ENCODE measurements at regions not wholly inside any gene's neighbourhood (a gene's known extent, or its start where the extent isn't known, plus 50 kb on each side); places are given as distances from the start of the nearest gene placed in this dataset.
"Not testable (repeated sequence)": the region's sequence is repeated elsewhere in the genome, so short reads cannot be mapped to it uniquely, and the experiment has no call there.

- no peak for DNase-seq
- in situ Hi-C loops (cut with MboI; ENCODE audit: low pct_unique_long_range_greater_than_20kb, low sequenced_read_pairs) = no loop called here
Measured at GRCh38 chr16:29254676-29255495, 151.6 kb downstream of the NPIPB11 start.

DNA sequence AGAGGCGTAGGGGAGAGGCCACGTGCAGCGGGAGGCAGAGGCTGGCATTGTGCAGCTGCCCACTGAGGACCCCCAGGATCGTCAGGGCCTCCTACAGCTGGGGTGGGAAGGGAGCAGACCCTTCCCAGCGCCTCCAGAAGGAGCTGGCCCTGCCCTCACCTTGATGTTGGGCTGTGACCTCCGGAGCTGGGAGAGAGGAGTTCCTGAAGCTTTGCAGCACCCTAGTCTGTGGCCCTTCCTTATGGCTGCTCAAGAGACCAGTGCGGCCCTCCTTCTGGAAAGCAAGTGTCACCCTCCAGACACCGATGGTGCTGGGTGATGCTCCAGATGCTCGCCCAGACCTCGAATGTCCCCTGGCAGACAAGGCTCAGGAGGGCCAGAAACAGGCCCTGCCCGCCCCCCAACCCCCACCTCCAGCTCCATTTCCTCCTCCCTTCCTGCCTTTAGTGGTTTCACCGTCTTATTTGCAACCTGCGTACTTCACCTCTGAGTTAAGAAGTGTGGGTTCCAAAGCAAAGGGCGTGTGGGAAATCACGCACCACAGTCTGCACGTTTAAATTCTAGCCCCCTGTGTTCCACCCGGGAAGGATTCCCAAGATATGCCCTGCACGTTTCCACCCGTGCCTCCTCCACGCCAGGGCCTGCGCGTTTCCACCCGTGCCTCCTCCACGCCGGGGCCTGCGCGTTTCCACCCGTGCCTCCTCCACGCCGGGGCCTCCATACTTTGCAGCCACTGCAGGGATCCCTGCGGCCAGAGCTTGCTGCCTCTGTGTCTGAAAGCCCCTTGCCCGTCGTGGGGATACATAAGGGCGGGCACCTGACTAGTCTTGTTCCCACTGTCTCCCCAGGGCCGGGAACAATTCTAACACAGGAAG lies 152.6 kb downstream of the NPIPB11 start:
- in situ Hi-C loops (cut with MboI; ENCODE audit: low pct_unique_long_range_greater_than_20kb, low sequenced_read_pairs); DNase-seq: not testable (repeated sequence)

GRCh38 chr16:29253066-29253590 lies 153.4 kb downstream of the NPIPB11 start:
- in situ Hi-C loops (cut with MboI; ENCODE audit: low pct_unique_long_range_greater_than_20kb, low sequenced_read_pairs); DNase-seq: not testable (repeated sequence)

DNA sequence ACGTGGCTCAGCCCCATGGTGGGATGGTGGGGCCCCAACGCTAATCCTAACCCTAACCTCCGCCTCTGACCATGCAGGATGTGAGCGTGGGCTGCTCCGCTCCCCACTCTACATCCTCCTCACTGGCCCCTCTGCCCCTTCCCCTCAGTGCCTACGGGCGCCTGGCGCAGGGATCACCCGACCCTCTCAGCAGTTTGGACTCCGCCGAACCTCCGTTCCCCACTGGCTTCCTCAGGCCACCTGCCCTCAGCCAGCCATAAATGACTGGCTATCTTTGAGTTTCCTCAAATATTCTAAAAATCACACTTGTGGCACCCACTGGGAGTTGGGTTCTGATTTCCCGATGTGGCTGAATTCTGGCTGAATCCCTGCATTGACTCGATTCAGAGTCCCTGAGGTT lies 154.2 kb downstream of the NPIPB11 start:
- in situ Hi-C loops (cut with MboI; ENCODE audit: low pct_unique_long_range_greater_than_20kb, low sequenced_read_pairs); DNase-seq: not testable (repeated sequence)

- DNase-seq; in situ Hi-C loops (cut with MboI; ENCODE audit: low pct_unique_long_range_greater_than_20kb, low sequenced_read_pairs): not testable (repeated sequence)
Measured at GRCh38 chr16:29251571-29252011, 154.9 kb downstream of the NPIPB11 start.

DNA sequence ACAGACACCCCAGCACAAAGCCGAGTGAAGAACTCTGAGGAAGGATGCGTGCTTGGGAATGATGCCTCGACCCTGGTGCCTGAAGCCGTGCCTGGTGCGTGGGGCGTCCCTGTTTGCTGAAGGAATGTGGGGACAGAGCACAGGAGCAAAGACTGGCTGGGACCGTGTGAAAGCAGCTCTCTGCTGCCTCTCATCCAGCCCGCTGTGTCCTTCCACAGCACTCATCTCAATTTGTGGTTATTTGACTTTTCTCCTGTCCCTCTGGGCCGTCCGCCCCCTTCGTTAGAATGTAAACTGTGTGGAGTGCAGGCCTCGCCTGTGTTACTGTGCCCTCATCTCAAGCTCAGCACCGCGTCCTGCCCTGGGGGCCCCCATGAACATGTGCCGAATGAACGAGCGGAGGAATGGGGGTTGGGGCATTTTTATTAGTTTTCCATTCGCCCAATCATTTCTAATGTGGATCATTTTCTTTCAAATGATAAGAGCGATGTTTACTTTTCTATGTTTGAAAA lies 155.5 kb downstream of the NPIPB11 start:
- DNase-seq; in situ Hi-C loops (cut with MboI; ENCODE audit: low pct_unique_long_range_greater_than_20kb, low sequenced_read_pairs): not testable (repeated sequence)

DNA sequence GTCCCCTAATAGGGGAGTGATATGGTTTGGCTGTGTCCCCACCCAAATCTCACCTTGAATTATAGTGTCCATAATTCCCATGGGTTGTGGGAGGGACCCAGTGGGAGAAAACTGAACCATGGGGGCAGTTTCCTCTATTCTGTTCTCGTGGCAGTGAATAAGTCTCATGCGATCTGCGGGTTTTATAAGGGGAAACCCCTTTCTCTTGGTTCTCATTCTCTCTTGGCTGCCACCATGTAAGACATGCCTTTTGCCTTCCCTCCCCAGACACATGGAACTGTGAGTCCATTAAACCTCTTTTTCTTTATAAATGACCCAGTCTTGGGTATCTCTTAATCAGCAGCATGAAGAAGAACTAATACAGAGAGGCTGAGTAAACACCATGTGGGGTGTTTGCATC lies 156.0 kb downstream of the NPIPB11 start:
- in situ Hi-C loops (cut with MboI; ENCODE audit: low pct_unique_long_range_greater_than_20kb, low sequenced_read_pairs); DNase-seq: not testable (repeated sequence)

DNA sequence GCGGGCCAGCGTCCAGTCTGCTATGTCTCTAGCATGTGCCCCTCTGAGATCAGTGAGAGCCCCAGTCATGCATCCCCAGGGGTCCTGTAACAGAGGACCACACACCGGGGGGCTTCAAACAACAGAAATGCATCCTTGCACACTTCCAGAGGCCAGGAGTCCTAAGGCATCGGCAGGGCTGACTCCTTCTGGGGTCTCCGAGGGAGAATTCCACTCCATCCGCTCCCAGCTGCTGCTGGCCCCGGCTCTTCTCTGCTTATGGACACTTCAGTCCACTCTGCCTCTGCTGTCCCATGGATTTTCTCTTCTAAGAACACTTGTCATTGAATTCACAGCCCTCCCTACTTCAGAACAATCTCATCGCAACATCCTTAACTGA lies 157.6 kb downstream of the NPIPB11 start:
- DNase-seq; in situ Hi-C loops (cut with MboI; ENCODE audit: low pct_unique_long_range_greater_than_20kb, low sequenced_read_pairs): not testable (repeated sequence)

GRCh38 chr16:29248306-29248939 lies 158.1 kb downstream of the NPIPB11 start:
- in situ Hi-C loops (cut with MboI; ENCODE audit: low pct_unique_long_range_greater_than_20kb, low sequenced_read_pairs) = not testable (repeated sequence)
- DNase-seq = peak; percentile 62

DNA sequence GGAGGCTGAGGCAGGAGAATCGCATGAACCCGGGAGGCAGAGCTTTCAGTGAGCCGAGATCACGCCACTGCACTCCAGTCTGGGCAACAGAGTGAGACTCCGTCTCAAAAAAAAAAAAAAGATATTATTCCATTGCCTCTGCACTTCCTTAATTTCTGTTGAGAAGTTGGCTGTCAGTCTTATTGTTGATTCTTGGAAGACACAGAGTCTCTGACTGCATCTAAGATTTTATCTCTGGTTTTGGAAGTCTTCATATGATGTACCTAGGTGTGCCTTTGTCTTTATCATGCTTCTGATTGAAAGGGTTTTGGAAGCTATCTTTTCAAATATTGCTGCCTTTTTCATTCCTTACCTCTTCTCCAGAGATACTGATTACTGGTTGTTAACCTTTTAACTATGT lies 160.4 kb downstream of the NPIPB11 start:
- DNase-seq; in situ Hi-C loops (cut with MboI; ENCODE audit: low pct_unique_long_range_greater_than_20kb, low sequenced_read_pairs): not testable (repeated sequence)

DNA sequence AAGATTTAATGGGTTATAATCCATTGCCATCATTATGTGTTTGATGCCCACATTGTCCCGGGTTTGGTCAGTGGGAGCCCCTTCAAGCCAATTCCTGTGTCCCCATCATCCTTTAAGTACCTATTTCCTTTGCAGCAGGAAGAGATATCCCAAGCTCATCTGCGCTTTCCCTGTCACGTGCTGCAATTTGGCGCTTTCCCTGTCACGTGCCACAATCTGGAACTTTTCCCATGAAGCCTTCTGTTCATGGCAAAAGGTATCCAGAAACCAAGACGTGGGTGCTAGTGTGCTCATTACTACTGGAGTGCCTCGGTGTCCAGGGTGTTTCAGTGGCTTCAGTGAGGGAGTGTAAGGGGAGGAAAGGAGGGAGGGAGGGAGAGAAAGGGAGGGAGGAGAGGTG lies 168.5 kb downstream of the NPIPB11 start:
- DNase-seq = no peak
- in situ Hi-C loops (cut with MboI; ENCODE audit: low pct_unique_long_range_greater_than_20kb, low sequenced_read_pairs) = no loop called here

- in situ Hi-C loops (cut with MboI; ENCODE audit: low pct_unique_long_range_greater_than_20kb, low sequenced_read_pairs); DNase-seq: not testable (repeated sequence)
Measured at GRCh38 chr16:29237495-29237894, 169.0 kb downstream of the NPIPB11 start.

- in situ Hi-C loops (cut with MboI; ENCODE audit: low pct_unique_long_range_greater_than_20kb, low sequenced_read_pairs); DNase-seq: not testable (repeated sequence)
Measured at GRCh38 chr16:29237023-29237422, 169.5 kb downstream of the NPIPB11 start.

DNA sequence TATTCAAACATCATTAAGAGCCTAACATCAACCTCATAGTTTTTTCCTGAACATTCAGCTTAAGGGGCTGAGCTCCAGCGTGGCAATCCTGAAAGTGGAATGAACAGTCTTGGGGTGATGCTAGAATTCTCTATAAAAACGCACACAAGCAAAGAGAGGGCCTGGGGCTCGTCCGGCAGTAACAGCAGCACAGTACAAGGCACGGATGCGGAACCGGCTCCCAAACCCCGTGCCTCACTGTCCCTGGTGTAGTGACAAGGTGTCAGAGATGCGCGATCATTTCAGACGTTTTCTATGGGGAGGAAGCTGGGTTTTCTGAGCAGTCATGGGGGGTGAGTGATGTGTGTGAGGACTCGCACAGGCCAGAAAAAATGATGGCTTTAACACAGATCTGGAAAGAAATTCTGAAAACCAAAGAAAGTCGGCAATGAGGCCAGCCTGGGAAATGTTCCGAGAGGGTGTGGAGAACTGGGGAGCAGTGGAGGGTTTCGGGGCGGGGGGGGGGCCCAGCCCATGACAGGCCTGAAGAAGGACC lies 170.6 kb downstream of the NPIPB11 start:
- in situ Hi-C loops (cut with MboI; ENCODE audit: low pct_unique_long_range_greater_than_20kb, low sequenced_read_pairs); DNase-seq: not testable (repeated sequence)

DNA sequence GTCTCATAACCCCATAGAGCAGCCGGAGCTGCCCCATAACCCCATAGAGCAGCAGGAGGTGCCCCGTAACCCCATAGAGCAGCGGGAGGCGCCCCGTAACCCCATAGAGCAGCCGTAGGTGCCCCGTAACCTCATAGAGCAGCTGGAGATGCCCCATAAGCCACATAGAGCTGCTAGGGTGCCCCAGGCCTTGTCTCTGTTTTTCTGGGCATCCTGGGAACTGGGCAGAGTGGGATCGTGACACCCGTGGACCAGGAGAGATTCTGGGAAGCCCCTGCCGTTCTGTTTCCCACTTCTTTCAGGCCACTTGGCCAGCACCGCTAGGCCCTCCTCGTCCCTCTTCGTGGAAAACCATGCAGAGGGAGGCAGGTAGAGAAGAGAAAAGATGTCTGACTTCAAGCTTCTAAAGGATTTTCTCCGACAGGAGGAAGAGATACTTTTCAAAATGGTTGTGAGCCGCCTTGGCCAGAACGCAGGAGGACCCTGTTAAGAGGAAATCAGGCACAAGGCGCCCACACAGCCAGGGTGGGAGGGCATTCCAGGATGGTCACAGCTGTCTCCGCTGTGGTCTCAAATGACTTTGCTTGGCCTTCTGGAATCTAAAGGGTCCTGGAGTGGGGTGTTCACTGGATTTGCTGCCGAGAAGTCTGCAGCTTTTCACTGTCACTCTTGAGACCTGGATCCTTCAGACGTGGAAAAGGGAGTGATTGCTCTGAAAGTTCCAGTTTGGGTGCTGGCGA lies 171.8 kb downstream of the NPIPB11 start:
- DNase-seq; in situ Hi-C loops (cut with MboI; ENCODE audit: low pct_unique_long_range_greater_than_20kb, low sequenced_read_pairs): not testable (repeated sequence)

DNA sequence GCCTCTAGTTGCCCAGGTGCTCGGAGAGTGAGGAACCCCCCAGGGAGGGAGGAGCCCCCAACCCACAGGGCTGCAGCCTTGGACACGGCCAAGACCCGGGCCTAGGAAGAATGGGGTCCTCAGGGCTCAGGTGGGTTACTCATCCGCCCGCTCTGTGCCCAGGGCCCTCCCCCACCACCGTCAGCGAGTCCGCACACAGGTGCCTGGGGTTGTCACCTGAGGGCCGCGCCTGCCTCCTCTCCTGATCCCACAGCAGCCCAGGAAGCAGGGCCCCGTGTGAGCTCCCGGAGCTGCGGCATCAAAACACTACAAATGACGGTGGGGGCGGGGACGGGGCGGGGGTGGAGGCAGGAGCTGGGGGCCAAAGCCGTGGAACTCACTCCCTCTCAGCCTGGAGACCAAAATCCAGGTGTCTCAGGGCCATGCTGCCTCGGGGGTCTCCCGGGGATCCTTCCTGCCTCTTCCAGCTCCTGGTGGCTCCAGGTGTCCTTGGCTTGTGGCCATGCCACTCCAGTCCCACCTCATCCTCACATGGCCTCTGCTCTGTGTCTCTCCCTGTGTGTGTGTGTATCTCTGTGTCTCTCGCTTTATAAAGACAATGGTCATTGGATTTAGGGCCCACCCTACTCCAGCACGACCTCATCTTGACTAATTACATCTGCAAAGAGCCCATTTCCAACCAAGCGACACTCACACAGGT lies 172.7 kb downstream of the NPIPB11 start:
- DNase-seq; in situ Hi-C loops (cut with MboI; ENCODE audit: low pct_unique_long_range_greater_than_20kb, low sequenced_read_pairs): not testable (repeated sequence)

DNA sequence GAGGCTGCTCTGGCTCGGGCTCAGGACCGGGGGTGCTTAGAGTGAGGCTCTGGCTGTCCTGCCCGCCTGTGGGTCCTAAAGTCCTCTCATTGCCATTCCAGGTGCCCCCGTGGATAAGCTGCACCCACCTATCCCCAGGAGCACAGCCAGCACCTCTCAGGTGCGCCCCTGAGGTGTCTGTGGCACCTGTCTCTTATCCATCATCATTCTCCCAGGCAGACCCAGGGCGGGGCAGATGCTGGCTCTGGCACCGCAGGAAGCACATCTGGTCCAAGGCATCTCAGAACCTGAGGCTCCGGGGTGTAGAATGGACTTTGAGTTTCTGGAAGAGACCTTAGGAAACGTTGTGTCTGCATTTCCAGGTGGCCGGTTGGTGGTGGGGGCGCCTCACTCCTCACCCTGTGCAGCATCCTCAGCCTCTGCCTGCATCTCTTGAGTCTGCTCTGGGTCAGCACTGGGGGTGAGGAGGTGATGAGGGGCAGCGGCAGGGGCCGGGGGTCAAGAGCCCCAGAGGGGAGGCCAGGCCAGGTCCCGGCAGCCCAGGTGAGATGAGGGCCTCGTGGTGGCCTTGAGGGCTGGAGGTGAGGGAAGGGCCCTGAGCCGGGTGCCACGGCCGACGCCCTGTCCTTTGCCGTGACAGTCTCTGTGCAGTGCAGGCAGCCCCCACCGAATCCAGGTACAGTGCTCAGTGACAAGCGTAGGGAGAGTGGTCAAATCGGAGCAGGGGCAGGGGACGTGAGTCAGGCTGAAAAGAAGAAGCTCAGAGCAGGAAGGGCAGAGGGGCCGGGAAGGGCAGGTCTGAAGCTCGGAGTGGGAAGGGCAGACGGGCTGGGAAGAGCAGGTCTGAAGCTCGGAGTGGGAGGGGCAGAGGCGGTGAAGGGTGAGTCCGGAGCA lies 173.5 kb downstream of the NPIPB11 start:
- no peak for DNase-seq
- in situ Hi-C loops (cut with MboI; ENCODE audit: low pct_unique_long_range_greater_than_20kb, low sequenced_read_pairs) = no loop called here
